ENCODE measurements at regions not wholly inside any gene's neighbourhood (a gene's known extent, or its start where the extent isn't known, plus 50 kb on each side); places are given as distances from the start of the nearest gene placed in this dataset.
"Not testable (repeated sequence)": the region's sequence is repeated elsewhere in the genome, so short reads cannot be mapped to it uniquely, and the experiment has no call there.

GRCh38 chr16:59522826-59523225 lies 788.7 kb upstream of the GOT2 start:
- no peaks in the 10 kb centered on the region for H3F3A ChIP-seq (ENCODE audit: insufficient read depth, low read length, poor library complexity, severe bottlenecking)
- no peak overlapping the region for H3K9ac ChIP-seq (ENCODE audit: low read length)
- H3K9me2 ChIP-seq (ENCODE audit: insufficient read depth, low read length): no peaks in the 10 kb centered on the region
- no peaks in the 10 kb centered on the region for H3K79me2 ChIP-seq (replicated peaks; ENCODE audit: insufficient read depth, low read length)
- no peaks in the 10 kb centered on the region for H4K20me1 ChIP-seq (ENCODE audit: insufficient read depth)
- no peak overlapping the region for H3K4me3 ChIP-seq (ENCODE audit: low read length)
- H3K36me3 ChIP-seq (ENCODE audit: insufficient read depth, low read length): no peaks in the 10 kb centered on the region
- no peak overlapping the region for H3K4me2 ChIP-seq (ENCODE audit: low read length)
- no peak overlapping the region for H2AFZ ChIP-seq (ENCODE audit: low read depth, low read length)
- H3K27ac ChIP-seq (ENCODE audit: low read length): no peak overlapping the region
- TF ChIP-seq EZH2 (IDR thresholded peaks at IDR 0.05; ENCODE audit: borderline replicate concordance, insufficient read depth, low read length, poor library complexity, severe bottlenecking) (no peak), EP300 (conservative IDR thresholded peaks at IDR 0.05; ENCODE audit: poor library complexity, severe bottlenecking) (no peak), TAF1 (IDR thresholded peaks at IDR 0.05; ENCODE audit: low read depth) (no peak), MXI1 (conservative IDR thresholded peaks at IDR 0.05; ENCODE audit: poor library complexity, severe bottlenecking) (no peak), POLR2AphosphoS5 (IDR thresholded peaks at IDR 0.05) (no peak), SMC3 (conservative IDR thresholded peaks at IDR 0.05; ENCODE audit: poor library complexity) (no peak)
- no peaks in the 10 kb centered on the region for H3K9me3 ChIP-seq (ENCODE audit: low read length)
- no peaks in the 10 kb centered on the region for H3K27me3 ChIP-seq (ENCODE audit: insufficient read depth, low read depth, low read length)

GRCh38 chr16:59518721-59519120 lies 784.6 kb upstream of the GOT2 start:
- H3K27me3 ChIP-seq (ENCODE audit: insufficient read depth, low read depth, low read length); H3K27ac ChIP-seq (ENCODE audit: low read length); H3F3A ChIP-seq (ENCODE audit: insufficient read depth, low read length, poor library complexity, severe bottlenecking); H2AFZ ChIP-seq (ENCODE audit: low read depth, low read length); H4K20me1 ChIP-seq (ENCODE audit: insufficient read depth); H3K9me3 ChIP-seq (ENCODE audit: low read length); H3K9ac ChIP-seq (ENCODE audit: low read length); H3K9me2 ChIP-seq (ENCODE audit: insufficient read depth, low read length); H3K79me2 ChIP-seq (replicated peaks; ENCODE audit: insufficient read depth, low read length); H3K4me3 ChIP-seq (ENCODE audit: low read length); H3K36me3 ChIP-seq (ENCODE audit: insufficient read depth, low read length); H3K4me2 ChIP-seq (ENCODE audit: low read length): not testable (repeated sequence)

GRCh38 chr16:59514651-59515050 lies 780.5 kb upstream of the GOT2 start:
- Histone ChIP-seq H3K4me3 (ENCODE audit: low read length) (no peak overlapping the region), H3K4me2 (ENCODE audit: low read length) (no peak overlapping the region), H3K9ac (ENCODE audit: low read length) (no peak overlapping the region), H3F3A (ENCODE audit: insufficient read depth, low read length, poor library complexity, severe bottlenecking) (no peaks in the 10 kb centered on the region), H3K9me2 (ENCODE audit: insufficient read depth, low read length) (no peaks in the 10 kb centered on the region), H3K27me3 (ENCODE audit: insufficient read depth, low read depth, low read length) (no peaks in the 10 kb centered on the region), H3K27ac (ENCODE audit: low read length) (no peak overlapping the region), H3K79me2 (replicated peaks; ENCODE audit: insufficient read depth, low read length) (no peaks in the 10 kb centered on the region), H2AFZ (ENCODE audit: low read depth, low read length) (no peak overlapping the region), H3K36me3 (ENCODE audit: insufficient read depth, low read length) (no peaks in the 10 kb centered on the region), H3K9me3 (ENCODE audit: low read length) (no peaks in the 10 kb centered on the region), H4K20me1 (ENCODE audit: insufficient read depth) (no peaks in the 10 kb centered on the region)
- TF ChIP-seq CTCF (IDR thresholded peaks at IDR 0.05; ENCODE audit: poor library complexity, severe bottlenecking) (no peak), EP300 (conservative IDR thresholded peaks at IDR 0.05; ENCODE audit: poor library complexity, severe bottlenecking) (no peak), MXI1 (conservative IDR thresholded peaks at IDR 0.05; ENCODE audit: poor library complexity, severe bottlenecking) (no peak), TAF1 (IDR thresholded peaks at IDR 0.05; ENCODE audit: low read depth) (no peak), REST (IDR thresholded peaks at IDR 0.05; ENCODE audit: borderline replicate concordance) (no peak), RAD21 (conservative IDR thresholded peaks at IDR 0.05) (no peak), SMC3 (conservative IDR thresholded peaks at IDR 0.05; ENCODE audit: poor library complexity) (no peak), POLR2AphosphoS5 (IDR thresholded peaks at IDR 0.05) (no peak), EZH2 (IDR thresholded peaks at IDR 0.05; ENCODE audit: borderline replicate concordance, insufficient read depth, low read length, poor library complexity, severe bottlenecking) (no peak)

Measured in neural cell (in vitro differentiated cells).